ENCODE measurements at regions not wholly inside any gene's neighbourhood (a gene's known extent, or its start where the extent isn't known, plus 50 kb on each side); places are given as distances from the start of the nearest gene placed in this dataset.
"Not testable (repeated sequence)": the region's sequence is repeated elsewhere in the genome, so short reads cannot be mapped to it uniquely, and the experiment has no call there.

DNA sequence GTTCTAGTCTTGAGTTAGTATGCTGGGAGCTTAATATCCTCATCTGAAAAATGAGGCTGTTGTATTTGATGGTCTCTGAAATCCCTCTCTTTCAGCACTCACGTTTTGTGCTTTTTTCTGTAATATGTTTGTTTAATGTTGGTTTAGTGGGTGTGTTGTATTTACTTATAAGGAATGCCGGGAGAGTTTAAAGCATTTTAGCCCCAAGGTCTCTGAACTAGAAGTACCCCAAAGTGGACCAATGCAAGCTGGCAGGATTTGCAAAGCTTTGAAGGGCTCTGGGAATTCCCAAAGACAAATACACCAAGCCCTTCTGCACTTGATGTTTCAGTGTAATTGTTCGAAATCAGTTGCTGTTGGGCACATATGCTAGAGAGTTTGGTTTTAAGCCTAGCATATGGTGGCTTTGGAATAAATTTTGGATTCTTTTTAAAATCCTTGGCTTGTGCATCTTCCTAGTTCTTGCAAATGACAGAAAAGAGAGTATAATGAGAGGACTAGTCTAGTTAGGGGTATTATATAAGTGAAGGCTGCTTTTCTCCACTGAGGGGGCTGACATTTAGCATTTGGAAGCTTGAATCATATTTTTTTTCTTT lies 371.4 kb upstream of the BOD1L1 start:
- H3K4me1 ChIP-seq (ENCODE audit: control insufficient read depth in 2 of 3, insufficient read depth in 2 of 3, low read depth in 1 of 3, low read length in 3 of 3): peaks cover 0 to 2% (median 0%) of the 10 kb centered on the region in 3 donors
- H3K36me3 ChIP-seq (ENCODE audit: control insufficient read depth in 2 of 3, insufficient read depth in 3 of 3, low read length in 3 of 3): no peaks in the 10 kb centered on the region
- H3K27ac ChIP-seq (ENCODE audit: low read depth in 2 of 2, low read length in 2 of 2): no peak overlapping the region
- H3K27me3 ChIP-seq (ENCODE audit: control insufficient read depth, insufficient read depth, low read length): no peaks in the 10 kb centered on the region
- intact Hi-C loops (cut with DNase I): no loop called here
- no peak overlapping the region for H3K9ac ChIP-seq (ENCODE audit: low read length in 3 of 3)
- TF ChIP-seq, protein P1, sequence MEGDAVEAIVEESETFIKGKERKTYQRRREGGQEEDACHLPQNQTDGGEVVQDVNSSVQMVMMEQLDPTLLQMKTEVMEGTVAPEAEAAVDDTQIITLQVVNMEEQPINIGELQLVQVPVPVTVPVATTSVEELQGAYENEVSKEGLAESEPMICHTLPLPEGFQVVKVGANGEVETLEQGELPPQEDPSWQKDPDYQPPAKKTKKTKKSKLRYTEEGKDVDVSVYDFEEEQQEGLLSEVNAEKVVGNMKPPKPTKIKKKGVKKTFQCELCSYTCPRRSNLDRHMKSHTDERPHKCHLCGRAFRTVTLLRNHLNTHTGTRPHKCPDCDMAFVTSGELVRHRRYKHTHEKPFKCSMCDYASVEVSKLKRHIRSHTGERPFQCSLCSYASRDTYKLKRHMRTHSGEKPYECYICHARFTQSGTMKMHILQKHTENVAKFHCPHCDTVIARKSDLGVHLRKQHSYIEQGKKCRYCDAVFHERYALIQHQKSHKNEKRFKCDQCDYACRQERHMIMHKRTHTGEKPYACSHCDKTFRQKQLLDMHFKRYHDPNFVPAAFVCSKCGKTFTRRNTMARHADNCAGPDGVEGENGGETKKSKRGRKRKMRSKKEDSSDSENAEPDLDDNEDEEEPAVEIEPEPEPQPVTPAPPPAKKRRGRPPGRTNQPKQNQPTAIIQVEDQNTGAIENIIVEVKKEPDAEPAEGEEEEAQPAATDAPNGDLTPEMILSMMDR (IDR thresholded peaks at IDR 0.05; ENCODE audit: borderline replicate concordance, extremely low read depth, insufficient read depth): no peak
- peaks cover 0 to 6% (median 0%) of the 10 kb centered on the region in 3 donors for H3K9me3 ChIP-seq (ENCODE audit: control insufficient read depth in 2 of 3, insufficient read depth in 1 of 3, low read length in 3 of 3)
- FAIRE-seq (no peak), DNase-seq (no peak)
- no peak overlapping the region for H3K4me3 ChIP-seq (ENCODE audit: low read length in 3 of 3)

DNA sequence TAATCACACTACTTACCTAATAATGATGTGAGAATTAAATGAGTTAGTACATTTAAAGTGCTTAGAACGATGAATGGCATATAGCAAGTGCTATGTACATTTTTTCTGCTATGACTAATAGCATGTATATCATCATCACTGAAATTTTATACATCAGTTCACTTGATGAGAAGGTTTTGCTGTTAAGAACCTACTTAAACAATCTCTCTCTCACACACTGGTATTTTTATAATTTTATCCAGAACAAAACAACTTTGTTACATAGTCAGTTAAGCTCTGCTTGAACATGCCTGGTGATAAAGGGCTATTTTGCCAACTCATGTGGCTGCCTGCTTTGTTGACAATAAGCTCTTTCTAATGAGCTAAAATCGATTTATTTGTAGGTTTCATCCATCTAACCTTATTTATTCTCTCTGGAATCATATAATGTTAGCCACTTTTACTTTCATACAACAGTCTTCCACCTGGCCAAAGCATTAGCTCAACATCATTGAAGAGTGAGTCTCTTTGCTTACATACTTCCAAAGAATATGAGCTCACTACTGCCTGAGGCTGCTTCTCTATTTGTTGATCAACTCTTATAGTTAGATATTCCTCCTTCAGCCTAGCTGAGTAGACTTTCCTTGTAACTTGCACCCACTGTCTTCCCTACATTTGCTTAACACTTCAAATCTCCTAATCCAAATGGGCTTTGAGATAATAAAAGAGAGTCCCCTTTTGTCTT lies 372.7 kb upstream of the BOD1L1 start:
- DNase-seq (no peak), FAIRE-seq (no peak)
- Histone ChIP-seq H3K27me3 (ENCODE audit: control insufficient read depth, insufficient read depth, low read length) (no peaks in the 10 kb centered on the region), H3K9ac (ENCODE audit: low read length in 3 of 3) (no peak overlapping the region), H3K36me3 (ENCODE audit: control insufficient read depth in 2 of 3, insufficient read depth in 3 of 3, low read length in 3 of 3) (no peaks in the 10 kb centered on the region), H3K4me1 (ENCODE audit: control insufficient read depth in 2 of 3, insufficient read depth in 2 of 3, low read depth in 1 of 3, low read length in 3 of 3) (no peaks in the 10 kb centered on the region), H3K4me3 (ENCODE audit: low read length in 3 of 3) (no peak overlapping the region), H3K9me3 (ENCODE audit: control insufficient read depth in 2 of 3, insufficient read depth in 1 of 3, low read length in 3 of 3) (peaks cover 0 to 6% (median 0%) of the 10 kb centered on the region in 3 donors), H3K27ac (ENCODE audit: low read depth in 2 of 2, low read length in 2 of 2) (no peak overlapping the region)
- intact Hi-C loops (cut with DNase I): no loop called here
- TF ChIP-seq, protein P1 (IDR thresholded peaks at IDR 0.05; ENCODE audit: borderline replicate concordance, extremely low read depth, insufficient read depth): no peak

DNA sequence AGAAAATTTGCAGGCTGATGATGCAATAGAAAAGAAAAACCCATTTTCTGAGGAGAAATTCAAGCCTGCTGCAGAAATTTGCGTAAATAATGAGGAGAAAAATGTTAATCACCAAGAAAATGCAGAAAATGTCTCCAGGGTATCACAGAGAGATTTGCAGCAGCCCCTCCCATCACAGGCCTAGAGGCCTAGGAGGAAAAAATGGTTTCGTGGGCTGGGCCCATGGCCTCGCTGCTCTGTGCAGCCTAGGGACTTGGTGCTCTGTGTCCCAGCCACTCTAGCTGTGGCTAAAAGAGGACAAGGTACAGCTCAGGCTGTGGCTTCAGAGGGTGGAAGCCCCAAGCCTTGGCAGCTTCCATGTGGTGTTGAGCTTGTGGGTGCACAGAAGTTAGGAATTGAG lies 374.8 kb upstream of the BOD1L1 start:
- DNase-seq; H3K27me3 ChIP-seq (ENCODE audit: control insufficient read depth, insufficient read depth, low read length); H3K27ac ChIP-seq (ENCODE audit: low read depth in 2 of 2, low read length in 2 of 2); H3K4me1 ChIP-seq (ENCODE audit: control insufficient read depth in 2 of 3, insufficient read depth in 2 of 3, low read depth in 1 of 3, low read length in 3 of 3); H3K4me3 ChIP-seq (ENCODE audit: low read length in 3 of 3); intact Hi-C loops (cut with DNase I); H3K9me3 ChIP-seq (ENCODE audit: control insufficient read depth in 2 of 3, insufficient read depth in 1 of 3, low read length in 3 of 3); FAIRE-seq; H3K36me3 ChIP-seq (ENCODE audit: control insufficient read depth in 2 of 3, insufficient read depth in 3 of 3, low read length in 3 of 3); H3K9ac ChIP-seq (ENCODE audit: low read length in 3 of 3): not testable (repeated sequence)

DNA sequence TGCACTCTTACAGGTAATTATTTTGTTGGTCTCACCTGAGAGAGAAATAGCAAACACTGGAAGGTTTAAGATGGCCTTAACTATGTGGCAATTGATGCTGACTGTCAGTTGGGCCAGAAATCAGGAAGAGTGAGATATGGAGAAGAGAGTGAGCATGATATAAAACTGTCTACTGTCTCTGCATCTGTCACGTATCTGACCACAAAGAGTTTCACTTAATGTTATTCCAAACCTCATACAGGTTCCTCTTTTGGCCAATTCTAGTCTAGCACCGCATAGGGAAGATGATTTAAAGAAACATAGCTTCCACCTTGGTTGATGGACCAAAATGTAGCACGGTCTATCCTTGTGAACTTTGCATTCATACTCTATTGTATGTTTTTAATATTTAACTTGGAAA lies 381.0 kb upstream of the BOD1L1 start:
- H3K4me1 ChIP-seq (ENCODE audit: control insufficient read depth in 2 of 3, insufficient read depth in 2 of 3, low read depth in 1 of 3, low read length in 3 of 3): no peaks in the 10 kb centered on the region
- intact Hi-C loops (cut with DNase I): no loop called here
- FAIRE-seq (no peak), DNase-seq (no peak)
- H3K4me3 ChIP-seq (ENCODE audit: low read length in 3 of 3): no peak overlapping the region
- H3K27ac ChIP-seq (ENCODE audit: low read depth in 2 of 2, low read length in 2 of 2): no peak overlapping the region
- H3K27me3 ChIP-seq (ENCODE audit: control insufficient read depth, insufficient read depth, low read length): no peaks in the 10 kb centered on the region
- H3K9me3 ChIP-seq (ENCODE audit: control insufficient read depth in 2 of 3, insufficient read depth in 1 of 3, low read length in 3 of 3): no peaks in the 10 kb centered on the region
- no peak overlapping the region for H3K9ac ChIP-seq (ENCODE audit: low read length in 3 of 3)
- TF ChIP-seq, protein P1 (IDR thresholded peaks at IDR 0.05; ENCODE audit: borderline replicate concordance, extremely low read depth, insufficient read depth): no peak
- H3K36me3 ChIP-seq (ENCODE audit: control insufficient read depth in 2 of 3, insufficient read depth in 3 of 3, low read length in 3 of 3): no peaks in the 10 kb centered on the region
